Urinary bladder (tissue), 3 donors: ENCODE measurements at regions not wholly inside any gene's neighbourhood (a gene's known extent, or its start where the extent isn't known, plus 50 kb on each side); places are given as distances from the start of the nearest gene placed in this dataset.
"Not testable (repeated sequence)": the region's sequence is repeated elsewhere in the genome, so short reads cannot be mapped to it uniquely, and the experiment has no call there.

Experiments used
- DNase-seq: peaks from one replicate; pipeline ENCODE4 v3.0.0-alpha.2; 2015; ENCODE audit errors: extremely low spot score
- H3K27ac ChIP-seq: one replicate; pipeline ENCODE4 v1.5.1; 2013; ENCODE audit warnings: low read depth, mild to moderate bottlenecking, moderate library complexity
- H3K36me3 ChIP-seq: one replicate; pipeline ENCODE4 v1.6.1; 2013; ENCODE audit warnings: mild to moderate bottlenecking, moderate library complexity; ENCODE audit not compliant: insufficient read depth
- H3K4me1 ChIP-seq: one replicate; pipeline ENCODE4 v1.6.1; 2013; ENCODE audit warnings: mild to moderate bottlenecking, moderate library complexity; ENCODE audit not compliant: insufficient read depth
- H3K4me3 ChIP-seq: one replicate; pipeline ENCODE4 v1.5.1; 2013; ENCODE audit warnings: low read depth, low read length
- WGBS: extraction: QIAGEN DNeasy Blood & Tissue Kit; methylation state at CpG from one replicate; pipeline ENCODE4 v1.1.7; 2013; 5-methylcytosine and 5-hydroxymethylcytosine counted together
- donor health status: healthy with polysubstance abuse.
- donor health status: healthy.

GRCh38 chr9:19643875-19644274 is 145.0 kb downstream of the SLC24A2 start:
- no peak for DNase-seq
- Histone ChIP-seq H3K27ac (no peak overlapping the region), H3K36me3 (no peaks in the 10 kb centered on the region), H3K4me1 (no peaks in the 10 kb centered on the region), H3K4me3 (no peak overlapping the region)

GRCh38 chr9:19642256-19642655 is 146.6 kb downstream of the SLC24A2 start:
- H3K27ac ChIP-seq, result no peak overlapping the region
- WGBS, result 87% methylated on average over 2 of the region's 2 CpGs
- no peaks in the 10 kb centered on the region for H3K4me1 ChIP-seq
- DNase-seq, result no peak
- no peaks in the 10 kb centered on the region for H3K36me3 ChIP-seq
- H3K4me3 ChIP-seq, result no peak overlapping the region

GRCh38 chr9:19641046-19641445 is 147.8 kb downstream of the SLC24A2 start:
- H3K4me3 ChIP-seq, result no peak overlapping the region
- no peak for DNase-seq
- no peaks in the 10 kb centered on the region for H3K4me1 ChIP-seq
- H3K27ac ChIP-seq, result no peak overlapping the region
- WGBS, result 86% methylated on average over 2 of the region's 2 CpGs
- no peaks in the 10 kb centered on the region for H3K36me3 ChIP-seq

GRCh38 chr9:19640014-19640413 is 148.8 kb downstream of the SLC24A2 start:
- Histone ChIP-seq H3K4me1 (no peaks in the 10 kb centered on the region), H3K4me3 (no peak overlapping the region), H3K27ac (no peak overlapping the region), H3K36me3 (no peaks in the 10 kb centered on the region)
- no peak for DNase-seq

GRCh38 chr9:19637084-19637483 is 151.8 kb downstream of the SLC24A2 start:
- WGBS, result 91% methylated on average over 5 of the region's 5 CpGs
- H3K4me3 ChIP-seq, result no peak overlapping the region
- no peaks in the 10 kb centered on the region for H3K36me3 ChIP-seq
- no peak for DNase-seq
- no peaks in the 10 kb centered on the region for H3K4me1 ChIP-seq
- H3K27ac ChIP-seq, result no peak overlapping the region

GRCh38 chr9:19634881-19635280 is 154.0 kb downstream of the SLC24A2 start:
- H3K36me3 ChIP-seq, result no peaks in the 10 kb centered on the region
- H3K4me3 ChIP-seq, result no peak overlapping the region
- DNase-seq, result no peak
- H3K27ac ChIP-seq, result no peak overlapping the region
- no peaks in the 10 kb centered on the region for H3K4me1 ChIP-seq
- WGBS, result 43% methylated on average over 2 of the region's 2 CpGs

GRCh38 chr9:19631181-19631580 is 157.7 kb downstream of the SLC24A2 start:
- H3K36me3 ChIP-seq, result no peaks in the 10 kb centered on the region
- H3K4me3 ChIP-seq, result no peak overlapping the region
- no peak for DNase-seq
- 75% methylated on average over 3 of the region's 3 CpGs for WGBS
- no peaks in the 10 kb centered on the region for H3K4me1 ChIP-seq
- H3K27ac ChIP-seq, result no peak overlapping the region

GRCh38 chr9:19630760-19631159 is 158.1 kb downstream of the SLC24A2 start:
- 35% methylated on average over 4 of the region's 4 CpGs for WGBS
- Histone ChIP-seq H3K36me3 (no peaks in the 10 kb centered on the region), H3K27ac (no peak overlapping the region), H3K4me1 (no peaks in the 10 kb centered on the region), H3K4me3 (no peak overlapping the region)
- no peak for DNase-seq

GRCh38 chr9:19629488-19629887 is 159.3 kb downstream of the SLC24A2 start:
- no peak overlapping the region for H3K4me3 ChIP-seq
- H3K4me1 ChIP-seq, result no peaks in the 10 kb centered on the region
- H3K36me3 ChIP-seq, result no peaks in the 10 kb centered on the region
- WGBS, result 34% methylated on average over 3 of the region's 3 CpGs
- no peak for DNase-seq
- no peak overlapping the region for H3K27ac ChIP-seq

- not testable (repeated sequence) for DNase-seq, H3K4me1 ChIP-seq, H3K36me3 ChIP-seq, H3K27ac ChIP-seq, H3K4me3 ChIP-seq
- WGBS, result 98% methylated on average over 1 of the region's 1 CpG
These were observed 163.4 kb downstream of the SLC24A2 start for GRCh38 chr9:19625426-19625825.

- DNase-seq, result no peak
- Histone ChIP-seq H3K4me3 (no peak overlapping the region), H3K27ac (no peak overlapping the region), H3K4me1 (no peaks in the 10 kb centered on the region), H3K36me3 (no peaks in the 10 kb centered on the region)
- 48% methylated on average over 3 of the region's 3 CpGs for WGBS
These were observed 164.3 kb downstream of the SLC24A2 start for GRCh38 chr9:19624519-19624918.

GRCh38 chr9:19623941-19624340 is 164.9 kb downstream of the SLC24A2 start:
- DNase-seq, result no peak
- no peak overlapping the region for H3K27ac ChIP-seq
- no peak overlapping the region for H3K4me3 ChIP-seq
- no peaks in the 10 kb centered on the region for H3K4me1 ChIP-seq
- H3K36me3 ChIP-seq, result no peaks in the 10 kb centered on the region
- 40% methylated on average over 4 of the region's 4 CpGs for WGBS

- WGBS, result 46% methylated on average over 4 of the region's 4 CpGs
- H3K4me3 ChIP-seq, result no peak overlapping the region
- no peaks in the 10 kb centered on the region for H3K36me3 ChIP-seq
- DNase-seq, result no peak
- H3K4me1 ChIP-seq, result no peaks in the 10 kb centered on the region
- H3K27ac ChIP-seq, result no peak overlapping the region
These were observed 168.5 kb downstream of the SLC24A2 start for GRCh38 chr9:19620326-19620725.

GRCh38 chr9:19619221-19619620 is 169.6 kb downstream of the SLC24A2 start:
- WGBS, result 60% methylated on average over 7 of the region's 7 CpGs
- DNase-seq, result no peak
- H3K4me3 ChIP-seq, result no peak overlapping the region

GRCh38 chr9:19618816-19619215 is 170.0 kb downstream of the SLC24A2 start:
- Histone ChIP-seq H3K4me1 (no peaks in the 10 kb centered on the region), H3K4me3 (no peak overlapping the region), H3K27ac (no peak overlapping the region), H3K36me3 (no peaks in the 10 kb centered on the region)
- no peak for DNase-seq
- 72% methylated on average over 2 of the region's 2 CpGs for WGBS

More at GRCh38 chr9:19619221-19619620, 169.6 kb downstream of the SLC24A2 start:
- Histone ChIP-seq H3K4me1 (no peaks in the 10 kb centered on the region), H3K27ac (no peak overlapping the region), H3K36me3 (no peaks in the 10 kb centered on the region)
